GM12878 (cell line): ENCODE measurements at regions not wholly inside any gene's neighbourhood (a gene's known extent, or its start where the extent isn't known, plus 50 kb on each side); places are given as distances from the start of the nearest gene placed in this dataset.
"Not testable (repeated sequence)": the region's sequence is repeated elsewhere in the genome, so short reads cannot be mapped to it uniquely, and the experiment has no call there.

Source experiments
- CEBPB ChIP-seq, 2 experiments: fragments of 150-350 bp in 1 of 2; IDR thresholded peaks; 2 replicates each; pipeline ENCODE4 v1.6.1; 2012 to 2014; ENCODE audit warnings: low read depth in 2 of 2, low read length in 2 of 2, borderline replicate concordance in 1 of 2, inconsistent platforms in 1 of 2
- MAX ChIP-seq: IDR thresholded peaks from 2 replicates; pipeline ENCODE4 v1.6.1; 2012; ENCODE audit warnings: low read depth, low read length, improper control_type of control experiment
- TF ChIP-seq, protein P1 (sequence below): IDR thresholded peaks from 2 replicates; pipeline ENCODE4 v1.6.1; 2012; ENCODE audit warnings: mild to moderate bottlenecking, low read depth, low read length
- TF ChIP-seq, protein P2 (sequence below), 3 experiments: IDR thresholded peaks in 2 of 3; conservative IDR thresholded peaks in 1 of 3; 2 replicates each; pipeline ENCODE4 v1.5.1; 2011; ENCODE audit warnings: low read depth in 3 of 3, low read length in 3 of 3, mild to moderate bottlenecking in 3 of 3, control low read depth in 2 of 3, moderate library complexity in 2 of 3, inconsistent platforms in 1 of 3, mixed read lengths in 1 of 3; ENCODE audit not compliant: control insufficient read depth in 2 of 3, insufficient read depth in 1 of 3; ENCODE audit errors: extremely low read depth in 1 of 3

DNA sequence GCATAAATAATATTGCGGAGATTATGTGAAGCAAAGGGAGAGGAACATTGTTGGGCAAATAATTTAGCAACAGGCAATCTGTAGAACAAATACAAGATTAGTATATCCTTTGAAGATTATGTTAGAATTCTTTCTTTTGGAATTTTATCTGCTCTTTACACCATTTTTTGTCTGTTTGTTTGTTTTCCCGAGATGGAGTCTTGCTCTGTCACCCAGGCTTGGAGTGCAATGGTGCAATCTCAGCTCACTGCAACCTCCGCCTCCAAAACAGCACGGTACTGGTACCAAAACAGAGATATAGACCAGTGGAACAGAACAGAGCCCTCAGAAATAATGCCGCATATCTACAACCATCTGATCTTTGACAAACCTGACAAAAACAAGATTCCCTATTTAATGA, 250.3 kb downstream of the FSIP2 start:
- TF ChIP-seq MAX; CEBPB (IDR thresholded peaks at IDR 0.05; ENCODE audit: borderline replicate concordance in 1 of 2, low read depth in 2 of 2, low read length in 2 of 2): not testable (repeated sequence)
- TF ChIP-seq, protein P1, sequence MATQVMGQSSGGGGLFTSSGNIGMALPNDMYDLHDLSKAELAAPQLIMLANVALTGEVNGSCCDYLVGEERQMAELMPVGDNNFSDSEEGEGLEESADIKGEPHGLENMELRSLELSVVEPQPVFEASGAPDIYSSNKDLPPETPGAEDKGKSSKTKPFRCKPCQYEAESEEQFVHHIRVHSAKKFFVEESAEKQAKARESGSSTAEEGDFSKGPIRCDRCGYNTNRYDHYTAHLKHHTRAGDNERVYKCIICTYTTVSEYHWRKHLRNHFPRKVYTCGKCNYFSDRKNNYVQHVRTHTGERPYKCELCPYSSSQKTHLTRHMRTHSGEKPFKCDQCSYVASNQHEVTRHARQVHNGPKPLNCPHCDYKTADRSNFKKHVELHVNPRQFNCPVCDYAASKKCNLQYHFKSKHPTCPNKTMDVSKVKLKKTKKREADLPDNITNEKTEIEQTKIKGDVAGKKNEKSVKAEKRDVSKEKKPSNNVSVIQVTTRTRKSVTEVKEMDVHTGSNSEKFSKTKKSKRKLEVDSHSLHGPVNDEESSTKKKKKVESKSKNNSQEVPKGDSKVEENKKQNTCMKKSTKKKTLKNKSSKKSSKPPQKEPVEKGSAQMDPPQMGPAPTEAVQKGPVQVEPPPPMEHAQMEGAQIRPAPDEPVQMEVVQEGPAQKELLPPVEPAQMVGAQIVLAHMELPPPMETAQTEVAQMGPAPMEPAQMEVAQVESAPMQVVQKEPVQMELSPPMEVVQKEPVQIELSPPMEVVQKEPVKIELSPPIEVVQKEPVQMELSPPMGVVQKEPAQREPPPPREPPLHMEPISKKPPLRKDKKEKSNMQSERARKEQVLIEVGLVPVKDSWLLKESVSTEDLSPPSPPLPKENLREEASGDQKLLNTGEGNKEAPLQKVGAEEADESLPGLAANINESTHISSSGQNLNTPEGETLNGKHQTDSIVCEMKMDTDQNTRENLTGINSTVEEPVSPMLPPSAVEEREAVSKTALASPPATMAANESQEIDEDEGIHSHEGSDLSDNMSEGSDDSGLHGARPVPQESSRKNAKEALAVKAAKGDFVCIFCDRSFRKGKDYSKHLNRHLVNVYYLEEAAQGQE = not testable (repeated sequence)
- TF ChIP-seq, protein P2, sequence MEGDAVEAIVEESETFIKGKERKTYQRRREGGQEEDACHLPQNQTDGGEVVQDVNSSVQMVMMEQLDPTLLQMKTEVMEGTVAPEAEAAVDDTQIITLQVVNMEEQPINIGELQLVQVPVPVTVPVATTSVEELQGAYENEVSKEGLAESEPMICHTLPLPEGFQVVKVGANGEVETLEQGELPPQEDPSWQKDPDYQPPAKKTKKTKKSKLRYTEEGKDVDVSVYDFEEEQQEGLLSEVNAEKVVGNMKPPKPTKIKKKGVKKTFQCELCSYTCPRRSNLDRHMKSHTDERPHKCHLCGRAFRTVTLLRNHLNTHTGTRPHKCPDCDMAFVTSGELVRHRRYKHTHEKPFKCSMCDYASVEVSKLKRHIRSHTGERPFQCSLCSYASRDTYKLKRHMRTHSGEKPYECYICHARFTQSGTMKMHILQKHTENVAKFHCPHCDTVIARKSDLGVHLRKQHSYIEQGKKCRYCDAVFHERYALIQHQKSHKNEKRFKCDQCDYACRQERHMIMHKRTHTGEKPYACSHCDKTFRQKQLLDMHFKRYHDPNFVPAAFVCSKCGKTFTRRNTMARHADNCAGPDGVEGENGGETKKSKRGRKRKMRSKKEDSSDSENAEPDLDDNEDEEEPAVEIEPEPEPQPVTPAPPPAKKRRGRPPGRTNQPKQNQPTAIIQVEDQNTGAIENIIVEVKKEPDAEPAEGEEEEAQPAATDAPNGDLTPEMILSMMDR (IDR thresholded peaks at IDR 0.05 in 2 of 3, conservative IDR thresholded peaks at IDR 0.05 in 1 of 3; ENCODE audit: control insufficient read depth in 2 of 3, extremely low read depth in 1 of 3, insufficient read depth in 1 of 3, low read depth in 3 of 3, low read length in 3 of 3) = not testable (repeated sequence)
